DMS114 treated with DMSO at 0.1 percent for 48 hours (cell line): ENCODE measurements at regions not wholly inside any gene's neighbourhood (a gene's known extent, or its start where the extent isn't known, plus 50 kb on each side); places are given as distances from the start of the nearest gene placed in this dataset.

Experiments used
- DNase-seq: peaks from one replicate; lab custom pipeline; 2025; ENCODE audit not compliant: unreplicated experiment; lab: John Stamatoyannopoulos, UW

DNA sequence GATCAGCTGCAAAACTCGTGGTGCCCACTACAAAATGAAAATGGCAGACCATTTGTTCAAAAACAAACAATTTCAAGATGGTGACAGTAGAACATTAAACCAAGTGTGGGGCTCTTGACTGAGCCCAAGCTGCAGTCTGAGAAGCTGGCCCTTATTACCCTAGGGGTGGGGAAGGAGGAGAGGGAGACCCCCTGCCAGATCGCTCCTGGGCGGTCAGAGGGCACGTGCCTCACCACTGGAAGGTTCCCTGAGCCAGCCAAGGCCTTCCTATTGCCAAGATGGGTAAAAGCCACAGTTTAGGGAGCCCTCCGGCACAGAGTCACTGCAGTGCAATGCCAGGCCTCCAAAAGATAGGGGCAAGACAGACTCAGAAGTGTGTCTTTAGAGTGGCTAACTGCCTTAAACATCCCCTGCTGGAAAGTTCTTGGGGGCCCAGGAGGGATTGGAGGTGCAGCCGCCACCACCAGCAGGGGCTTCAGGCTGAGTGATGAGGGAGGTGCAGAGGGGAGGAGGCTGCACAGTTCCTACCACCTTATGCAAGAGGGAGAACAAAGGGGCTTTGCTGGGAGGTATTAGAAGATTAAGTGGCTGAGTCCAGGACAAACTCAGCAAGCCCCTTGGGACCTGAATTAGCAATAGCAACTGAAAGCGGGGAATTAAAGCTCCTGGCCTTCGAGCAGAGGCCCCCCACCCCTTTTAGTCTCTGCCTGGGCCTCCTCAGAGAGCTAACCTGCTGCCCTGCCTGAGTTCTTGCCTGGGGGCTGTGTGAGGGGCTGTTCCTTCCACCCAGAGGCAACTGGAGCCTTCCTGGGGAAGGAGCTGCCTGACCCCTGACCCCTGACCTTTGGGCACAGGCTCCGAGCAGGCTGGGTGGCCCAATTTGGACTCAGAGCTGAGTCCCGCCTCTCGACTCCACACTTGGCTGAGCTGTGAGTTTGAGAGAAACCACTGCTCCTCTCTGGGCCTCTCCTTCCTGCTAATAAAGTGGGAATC is 88.4 kb downstream of the VEGFA start:
- no peak for DNase-seq

GRCh38 chr6:43856005-43856765 is 86.2 kb downstream of the VEGFA start:
- no peak for DNase-seq

GRCh38 chr6:43855247-43855646 is 85.2 kb downstream of the VEGFA start:
- DNase-seq: no peak

DNA sequence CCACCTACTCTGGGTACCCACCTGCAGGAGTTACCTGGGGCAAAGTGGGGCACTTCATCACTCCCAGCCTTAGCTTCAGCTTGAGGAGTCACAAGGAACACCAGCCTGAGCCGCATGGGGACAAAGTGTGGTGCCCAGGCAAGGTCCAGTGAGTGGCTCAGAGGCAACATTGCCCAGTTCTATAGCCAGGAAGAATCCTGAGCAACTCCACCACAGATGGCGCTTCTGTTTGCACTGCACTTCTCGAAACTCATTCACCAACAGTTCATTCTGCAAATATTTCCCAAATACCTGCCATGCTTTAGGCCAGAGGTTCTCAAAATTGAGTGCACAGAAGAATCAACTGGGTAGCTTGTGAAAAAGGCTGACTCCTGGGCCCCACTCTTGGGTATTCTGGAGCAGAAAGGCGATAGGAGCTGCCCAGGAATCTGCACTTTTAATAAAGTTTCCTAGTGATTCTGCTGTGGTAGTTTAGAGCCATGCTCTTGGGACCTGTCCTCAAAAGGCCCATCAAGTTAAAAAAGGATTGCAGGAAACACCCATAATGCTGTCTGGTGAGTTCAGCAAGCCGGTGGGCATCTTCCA is 83.1 kb downstream of the VEGFA start:
- DNase-seq: no peak

GRCh38 chr6:43852350-43852864 is 82.4 kb downstream of the VEGFA start:
- DNase-seq: no peak

DNA sequence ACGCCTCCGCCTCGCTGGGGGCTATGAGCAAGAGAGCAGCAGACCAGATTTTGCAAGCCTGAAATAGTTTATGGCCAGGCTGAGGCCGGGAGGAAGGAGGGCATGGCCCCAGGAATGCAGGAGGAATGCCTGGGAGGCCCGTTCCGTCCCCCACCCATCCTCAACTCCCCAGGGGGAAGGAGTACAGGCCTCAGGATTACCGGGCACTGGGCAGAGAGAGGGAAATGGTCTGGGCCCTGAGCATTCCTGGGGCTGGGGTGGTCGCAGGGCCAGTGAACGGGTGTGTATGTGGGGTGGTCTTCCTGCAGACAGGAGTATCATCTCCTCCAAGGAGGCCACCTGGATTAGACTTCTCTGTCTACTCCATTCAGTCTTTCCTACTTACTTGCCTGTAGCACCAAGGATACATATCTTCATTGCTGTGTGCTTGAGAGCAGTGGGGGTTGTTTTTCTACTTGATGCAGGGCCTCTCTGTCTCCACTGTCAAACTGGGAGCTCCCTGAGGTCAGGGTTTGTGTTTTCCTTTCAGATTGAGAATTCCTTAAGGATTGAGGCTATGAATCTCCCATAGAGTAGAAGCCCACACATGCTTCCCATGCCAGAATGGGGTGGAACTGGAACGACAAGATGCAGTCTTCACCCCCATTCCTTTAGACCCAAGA is 81.3 kb downstream of the VEGFA start:
- DNase-seq: no peak

GRCh38 chr6:43850314-43851203 is 80.5 kb downstream of the VEGFA start:
- DNase-seq: no peak

GRCh38 chr6:43849844-43850243 is 79.8 kb downstream of the VEGFA start:
- no peak for DNase-seq

- no peak for DNase-seq
Observed at GRCh38 chr6:43848671-43849391, 78.8 kb downstream of the VEGFA start.

DNA sequence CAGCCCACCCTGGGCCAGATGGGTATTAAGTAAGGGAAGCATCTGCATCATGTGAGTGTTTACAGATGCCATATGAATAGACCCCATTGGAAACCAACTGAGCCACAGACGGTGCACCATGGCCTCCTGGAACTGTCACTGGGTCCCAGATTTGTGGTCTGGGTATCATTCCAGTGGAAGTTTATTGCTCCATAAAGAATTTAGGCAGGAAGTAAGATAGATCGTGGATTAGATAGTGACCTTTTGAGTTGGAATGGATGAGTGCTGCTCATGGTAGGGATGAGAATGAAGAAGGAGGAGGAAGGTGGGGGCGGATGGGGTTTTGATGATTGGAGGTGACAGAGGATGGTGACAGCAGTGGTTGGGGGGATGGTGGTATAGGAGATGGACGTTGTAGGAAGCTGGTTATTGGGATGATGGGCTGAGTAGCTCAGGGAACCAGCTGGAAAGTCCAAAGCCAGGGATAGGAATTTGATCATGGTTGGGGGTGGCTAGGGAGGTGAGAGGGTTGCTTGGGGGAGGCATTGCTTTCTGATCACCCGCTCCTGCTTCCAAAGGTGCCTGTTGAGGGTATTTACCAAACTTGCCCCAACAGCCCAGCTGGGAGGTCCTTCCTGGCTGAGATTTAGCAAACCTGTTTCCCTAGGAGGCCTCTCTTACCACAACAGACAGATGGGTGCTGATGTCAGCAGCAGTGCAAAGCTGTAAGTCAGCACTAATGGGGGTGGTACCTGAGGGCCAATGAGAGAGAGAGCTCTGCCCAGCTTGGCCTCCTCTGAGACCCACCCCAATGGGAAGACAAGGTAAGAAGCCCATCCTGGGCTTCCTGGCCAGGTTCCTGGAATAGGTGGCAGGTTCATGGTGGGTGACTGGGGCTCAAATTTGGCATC is 78.0 kb downstream of the VEGFA start:
- DNase-seq: no peak

DNA sequence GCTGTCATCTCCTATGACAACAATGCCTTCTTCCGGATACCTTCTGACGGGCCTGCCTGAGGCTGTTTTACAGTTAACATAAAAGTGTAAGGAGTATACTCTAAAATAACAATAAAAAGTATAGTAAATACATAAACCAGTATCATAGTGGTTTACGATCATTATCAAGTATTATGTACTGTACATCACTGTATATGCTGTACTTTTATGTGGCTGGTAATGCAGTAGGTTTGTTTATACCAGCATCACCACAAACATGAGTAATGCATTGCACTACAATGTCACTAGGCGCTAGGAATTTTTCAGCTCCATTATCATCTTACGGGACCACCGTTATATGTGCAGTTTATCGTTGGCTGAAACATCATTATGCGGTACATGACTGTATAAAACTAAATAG is 76.5 kb downstream of the VEGFA start:
- DNase-seq: no peak

DNA sequence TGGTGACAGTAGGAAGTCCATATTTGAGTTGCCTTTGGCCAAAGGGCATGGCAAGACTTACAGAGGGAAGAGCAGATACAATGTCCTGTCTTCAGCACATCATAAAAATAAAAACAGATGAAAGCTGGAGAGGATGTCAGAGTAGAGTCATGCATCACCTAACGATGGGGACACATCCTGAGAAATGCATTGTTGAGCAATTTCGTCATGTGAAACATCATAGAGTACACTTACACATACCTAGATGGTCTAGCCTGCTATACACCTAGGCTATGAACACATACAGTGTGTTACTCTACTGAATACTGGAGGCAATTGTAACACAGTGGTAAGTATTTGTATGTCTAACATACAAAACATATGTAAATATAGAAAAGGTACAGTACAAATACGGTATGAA is 75.6 kb downstream of the VEGFA start:
- no peak for DNase-seq

DNA sequence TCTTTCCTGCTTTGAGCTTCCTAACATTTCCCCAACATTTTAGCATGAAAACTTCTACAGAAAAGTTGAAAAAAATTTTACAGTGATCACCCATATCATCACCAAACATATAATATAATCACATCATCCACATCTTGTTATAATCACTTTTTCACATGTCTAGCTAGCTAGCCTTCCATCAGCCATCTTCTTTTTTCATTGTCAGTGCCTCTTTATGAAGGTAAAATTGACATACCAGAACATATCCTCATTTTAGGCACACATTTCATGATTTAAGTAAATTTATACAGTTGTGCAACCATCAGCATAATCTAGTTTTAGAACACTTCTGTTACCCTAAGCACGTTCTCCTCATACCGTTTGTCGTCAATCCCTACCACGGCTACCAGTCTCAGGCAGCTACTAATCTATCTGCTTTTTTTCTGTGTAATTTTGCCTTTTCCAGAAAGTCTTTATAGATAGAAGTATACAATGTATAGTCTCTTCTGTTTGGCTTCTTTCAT is 73.7 kb downstream of the VEGFA start:
- DNase-seq: no peak

- no peak for DNase-seq
Observed at GRCh38 chr6:43843097-43843645, 73.2 kb downstream of the VEGFA start.

- no peak for DNase-seq
Observed at GRCh38 chr6:43842231-43842794, 72.3 kb downstream of the VEGFA start.

DNA sequence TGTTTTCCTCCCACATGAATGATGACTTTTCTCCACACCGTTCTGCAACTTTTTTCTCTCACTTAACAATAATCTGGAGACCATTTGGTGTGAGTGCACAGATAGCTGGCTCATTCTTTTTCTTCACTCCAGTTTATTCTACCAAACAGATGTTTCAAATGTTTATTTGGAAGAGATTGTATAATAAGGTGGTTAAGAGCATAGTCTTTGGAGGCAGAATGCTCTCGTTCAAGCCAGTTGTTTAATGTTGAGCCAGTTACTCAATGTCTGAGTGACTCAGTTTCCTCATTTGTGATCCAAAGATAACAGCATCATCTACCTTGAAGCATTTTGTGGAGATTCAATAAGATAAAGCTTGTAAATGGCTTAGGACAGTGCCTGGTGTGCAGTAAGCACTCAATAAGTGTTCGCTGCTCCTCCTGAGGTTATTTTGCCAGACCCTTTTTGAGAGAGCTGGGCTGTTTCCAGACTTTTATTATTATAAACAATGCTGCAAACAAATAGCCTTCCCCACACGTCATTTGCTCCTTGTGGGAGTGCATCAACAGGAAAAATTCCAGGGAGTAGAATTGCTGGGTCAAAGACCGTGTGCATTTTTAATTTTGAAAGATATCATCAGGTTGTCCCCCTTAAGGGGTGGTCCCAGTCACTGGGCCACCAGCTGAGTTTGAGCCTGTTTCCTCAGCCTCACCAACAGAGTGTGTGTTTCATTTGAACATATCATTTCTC is 70.6 kb downstream of the VEGFA start:
- no peak for DNase-seq
